Stimulated activated CD8-positive, alpha-beta memory T cell treated with anti-CD3 and anti-CD28 coated beads, Interleukin-7, amount 100 ng/mL, for 1 hour (primary cell): ENCODE measurements at regions not wholly inside any gene's neighbourhood (a gene's known extent, or its start where the extent isn't known, plus 50 kb on each side); places are given as distances from the start of the nearest gene placed in this dataset.

Experiments used
- DNase-seq, 2 donors: peaks; one replicate each; pipeline ENCODE4 v3.0.0-alpha.2; 2020; ENCODE audit warnings: low read depth in 2 of 2

DNA sequence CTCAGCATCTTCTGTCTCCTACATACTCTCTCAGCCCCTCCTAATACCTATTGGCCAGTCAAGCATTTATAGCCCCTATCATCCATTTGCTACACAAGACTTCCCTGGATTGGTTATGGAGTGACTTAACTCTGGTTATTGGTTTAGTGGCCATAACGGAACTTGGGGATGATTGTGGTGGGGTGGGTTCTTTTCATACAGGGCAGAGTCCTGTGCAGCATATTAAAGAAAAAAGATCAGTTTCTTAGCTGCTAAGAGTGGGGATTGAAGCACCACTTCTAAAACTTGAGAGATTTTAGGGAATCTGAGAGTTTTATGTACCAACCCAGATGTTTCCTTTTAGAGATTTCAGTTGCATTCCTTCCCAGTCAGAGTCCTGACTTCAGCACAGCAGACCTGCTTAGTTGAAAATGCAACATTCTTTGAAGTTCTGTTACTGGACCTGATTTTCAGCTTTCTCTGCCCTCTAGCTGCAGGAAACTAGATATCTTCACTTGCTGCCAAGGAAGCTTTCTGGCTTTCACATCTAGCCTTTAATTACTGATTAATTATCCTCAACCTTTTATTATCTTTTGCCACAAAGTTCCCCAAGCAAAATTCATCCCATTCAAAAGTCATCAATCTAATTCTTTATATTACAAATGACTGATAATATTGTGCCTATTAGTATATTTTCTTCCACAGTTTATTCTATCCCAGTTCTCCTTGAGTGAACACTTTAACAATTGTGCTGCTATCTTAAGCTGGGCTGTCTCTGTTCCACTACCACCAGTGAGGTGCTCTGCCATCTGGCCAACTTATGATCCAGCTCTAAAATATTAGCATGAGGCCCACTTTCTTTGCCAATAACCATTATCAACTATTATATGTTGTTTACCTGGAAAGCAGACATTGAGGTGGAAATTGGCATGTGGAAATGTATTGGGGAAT is 906.0 kb upstream of the ALCAM start:
- DNase-seq = no peak

DNA sequence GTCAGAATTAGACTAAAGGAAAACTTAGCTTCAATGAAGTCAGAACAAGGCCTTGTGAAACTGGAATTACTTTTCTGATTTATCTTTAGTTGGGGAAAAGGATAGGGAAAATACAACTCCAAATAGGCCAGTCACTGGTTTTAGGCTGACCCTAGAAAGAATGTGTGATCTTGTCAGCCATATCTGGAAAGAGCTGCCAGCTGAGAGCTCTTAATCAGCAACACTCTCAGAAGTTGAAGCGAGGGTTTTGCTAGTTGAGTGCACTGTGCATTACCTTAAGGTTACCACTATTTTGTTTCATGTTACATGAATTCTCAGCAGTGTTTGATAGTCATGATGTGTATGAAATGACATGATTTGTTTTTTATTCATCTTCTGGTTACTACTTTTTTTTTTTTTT is 905.3 kb upstream of the ALCAM start:
- no peak for DNase-seq

DNA sequence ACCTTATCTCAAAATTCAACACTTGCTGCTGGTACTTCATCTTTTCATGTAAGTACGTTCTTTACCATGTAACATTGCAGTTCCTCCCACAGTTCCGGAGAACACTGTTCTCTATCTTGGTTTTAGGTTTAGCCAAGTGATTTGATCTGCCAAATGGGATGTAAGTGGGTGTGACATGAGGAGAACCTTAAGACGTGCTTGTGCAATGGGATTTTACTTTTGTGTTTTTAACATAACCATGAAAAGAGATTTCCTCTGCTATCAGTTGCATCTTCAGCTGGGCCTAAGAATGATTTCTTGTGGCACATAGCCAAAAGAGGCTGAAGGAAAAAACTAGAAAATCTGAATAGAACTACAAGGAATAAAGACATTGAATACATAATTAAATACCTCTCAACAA is 894.5 kb upstream of the ALCAM start:
- DNase-seq = no peak

DNA sequence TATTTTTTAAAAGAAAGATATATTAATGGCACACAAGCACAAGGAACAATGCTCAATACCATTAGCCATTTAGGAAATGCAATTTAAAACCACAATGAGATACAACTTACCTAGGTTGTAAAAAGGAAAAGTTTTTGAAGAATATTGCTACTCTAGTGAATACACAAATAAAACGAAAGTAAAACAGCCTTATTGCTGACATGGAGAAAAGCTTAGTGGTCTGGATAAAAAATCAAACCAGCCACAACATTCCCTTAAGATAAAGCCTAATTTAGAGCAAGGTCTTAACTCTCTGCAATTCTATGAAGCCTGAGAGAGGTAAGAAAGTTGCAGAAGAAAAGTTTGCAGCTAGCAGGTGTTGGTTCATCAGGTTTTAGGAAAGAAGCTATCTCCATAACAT is 892.7 kb upstream of the ALCAM start:
- no peak for DNase-seq

DNA sequence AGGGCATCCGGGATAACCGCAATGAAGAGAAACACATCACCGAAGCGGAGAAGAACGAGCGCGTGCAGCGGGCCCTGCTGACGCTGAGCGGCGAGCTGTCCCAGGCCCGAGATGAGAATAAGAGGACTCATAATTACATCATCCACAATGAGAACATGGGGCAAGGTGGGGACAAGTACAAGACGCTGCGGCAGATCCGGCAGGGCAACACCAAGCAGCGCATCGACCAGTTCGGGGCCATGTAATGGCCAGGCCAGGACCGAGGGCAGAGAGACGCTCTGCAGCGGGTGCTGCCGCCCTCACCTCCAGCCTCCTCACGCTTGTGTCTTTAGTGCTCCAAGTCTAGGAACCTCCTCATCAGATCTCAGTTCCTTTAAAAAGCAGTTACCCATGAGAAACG is 863.7 kb upstream of the ALCAM start:
- DNase-seq = no peak

DNA sequence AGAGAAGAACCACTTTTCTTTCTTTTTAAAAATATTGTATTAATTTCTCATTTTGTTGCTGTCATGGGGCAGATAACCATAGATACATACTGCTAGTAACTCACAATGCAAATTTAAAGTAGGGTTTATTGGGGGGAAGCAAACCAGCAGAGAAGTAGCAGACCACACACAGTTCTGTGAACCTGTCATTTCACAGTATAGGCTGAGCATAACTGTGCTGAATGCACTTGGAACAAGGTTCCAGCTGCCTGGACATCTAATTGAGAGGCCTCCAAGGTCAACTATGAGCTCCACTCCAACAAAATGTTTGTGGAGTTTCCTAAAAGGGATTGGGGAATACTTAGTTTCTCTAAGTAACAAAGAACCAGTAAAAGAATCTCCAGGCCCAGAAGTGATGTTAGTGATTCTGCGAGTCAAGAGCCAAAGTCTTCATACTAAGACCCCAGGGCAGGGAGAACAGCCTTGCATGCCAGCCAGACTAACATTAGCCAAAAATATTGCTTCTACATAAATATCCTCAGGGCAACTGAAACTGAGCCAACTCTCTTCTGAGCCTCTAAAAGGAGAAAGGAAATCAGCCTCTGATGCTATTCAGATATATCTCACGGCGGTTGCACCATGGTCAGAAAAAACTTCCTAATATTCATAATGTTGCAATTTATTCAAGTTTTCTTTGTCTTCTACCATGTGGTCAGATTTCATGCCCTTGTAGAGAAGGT is 856.4 kb upstream of the ALCAM start:
- DNase-seq = no peak

DNA sequence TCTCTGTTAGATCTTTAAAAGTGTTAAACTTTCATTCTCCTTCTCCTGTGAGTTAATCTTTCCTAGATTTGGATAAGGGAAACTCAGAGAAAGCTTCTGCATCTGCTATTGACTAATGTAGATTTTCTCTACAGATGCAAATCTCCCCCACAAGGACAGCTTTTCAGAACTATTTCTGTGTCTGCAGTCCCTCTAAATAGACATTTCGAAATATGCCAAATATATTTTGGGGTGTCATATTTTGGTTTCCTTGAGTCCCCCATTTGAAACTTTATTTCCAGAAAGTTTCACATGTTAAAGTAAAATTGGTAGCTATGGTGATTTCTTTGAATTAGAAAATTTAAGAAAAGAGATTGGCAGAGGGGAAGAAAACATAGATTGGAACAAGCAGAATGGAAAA is 852.3 kb upstream of the ALCAM start:
- no peak for DNase-seq

DNA sequence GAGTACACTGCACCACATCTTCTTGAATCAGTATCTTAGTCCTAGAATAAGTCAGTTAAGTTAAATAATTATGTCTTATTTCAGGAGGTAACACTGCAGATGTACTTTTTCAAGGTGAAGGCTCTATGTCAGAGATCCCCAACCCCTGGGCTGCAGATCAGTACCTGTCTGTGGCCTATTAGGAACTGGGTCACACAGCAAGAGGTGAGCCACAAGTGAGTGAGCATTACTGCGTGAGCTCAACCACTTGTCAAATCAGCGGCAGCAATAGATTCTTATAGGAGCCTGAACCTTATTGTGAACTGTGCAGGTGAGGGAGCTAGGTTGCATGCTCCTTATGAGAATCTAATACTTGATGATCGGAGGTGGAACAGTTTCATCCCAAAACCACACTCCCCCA is 851.9 kb upstream of the ALCAM start:
- DNase-seq = no peak

DNA sequence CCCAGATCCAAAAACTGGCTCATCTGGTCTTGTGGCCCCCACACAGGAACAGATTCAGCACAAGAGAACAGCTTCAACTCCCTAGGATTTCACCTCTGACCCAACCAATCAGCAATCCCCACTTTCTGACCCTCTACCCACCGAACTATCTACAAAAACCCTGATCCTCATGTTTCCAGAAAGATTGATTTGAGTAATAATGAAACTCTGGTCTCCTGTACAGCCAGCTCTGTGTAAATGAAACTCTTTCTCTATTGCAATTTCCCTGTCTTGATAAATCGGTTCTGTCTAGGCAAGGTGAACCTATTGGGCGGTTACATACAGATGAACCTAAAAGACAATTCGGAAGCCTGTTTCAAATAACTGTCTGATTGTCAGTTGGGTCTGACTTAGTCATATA is 847.6 kb upstream of the ALCAM start:
- DNase-seq = no peak

DNA sequence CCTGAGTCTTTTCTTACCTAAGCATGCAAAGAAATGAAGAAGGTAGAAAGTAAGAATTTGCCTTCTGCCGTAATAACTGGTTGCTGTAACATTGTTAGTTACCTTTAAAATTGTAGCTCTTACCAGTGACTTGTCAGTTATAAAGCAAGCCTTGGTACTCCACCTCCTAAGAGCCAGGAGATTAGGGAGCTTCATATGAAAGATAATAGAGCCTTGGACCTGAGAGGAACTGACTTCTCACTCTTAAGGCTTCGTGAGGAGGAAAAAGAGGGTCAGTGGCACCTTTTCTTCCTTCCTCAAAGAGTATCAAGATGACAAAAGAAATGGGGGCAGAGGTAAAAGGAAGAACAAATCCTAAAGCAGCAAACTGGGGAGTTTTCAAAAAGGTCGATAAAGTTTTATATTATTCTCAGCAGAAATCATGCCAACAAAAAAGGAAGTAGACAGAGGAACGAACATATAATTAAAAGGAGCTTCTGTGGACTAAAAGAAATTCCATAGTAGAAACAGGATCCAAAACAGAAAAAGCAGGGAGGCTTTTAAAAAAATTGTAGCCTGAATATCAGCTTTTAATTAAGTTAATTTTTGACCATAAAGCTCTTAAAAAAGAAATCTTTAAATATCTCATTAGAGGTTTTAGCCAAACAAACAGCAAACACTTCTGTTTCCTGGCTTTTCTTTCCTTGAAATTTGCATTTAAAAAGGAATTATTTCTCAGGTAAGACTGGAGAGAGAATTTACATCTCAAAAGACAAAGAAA is 847.1 kb upstream of the ALCAM start:
- no peak for DNase-seq

DNA sequence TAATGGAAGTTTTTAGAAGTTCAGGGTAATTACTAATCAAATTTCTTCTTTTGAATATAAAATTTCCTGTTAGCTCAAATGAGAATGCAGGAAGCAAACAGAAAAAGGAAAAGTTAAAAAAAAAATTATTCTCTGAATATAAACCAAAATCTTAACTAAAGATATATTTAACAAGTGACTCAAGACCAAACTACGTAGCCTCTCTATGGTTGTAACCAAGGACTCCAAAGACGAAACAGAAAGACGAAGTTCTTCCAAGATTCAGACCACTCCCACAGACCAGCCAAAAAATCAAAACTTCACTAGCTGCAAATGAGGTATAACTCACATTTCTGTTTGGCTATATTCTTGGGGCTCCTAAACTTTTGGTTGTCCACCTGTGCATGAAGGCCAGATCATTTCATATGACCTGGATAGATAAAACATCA is 846.5 kb upstream of the ALCAM start:
- no peak for DNase-seq

DNA sequence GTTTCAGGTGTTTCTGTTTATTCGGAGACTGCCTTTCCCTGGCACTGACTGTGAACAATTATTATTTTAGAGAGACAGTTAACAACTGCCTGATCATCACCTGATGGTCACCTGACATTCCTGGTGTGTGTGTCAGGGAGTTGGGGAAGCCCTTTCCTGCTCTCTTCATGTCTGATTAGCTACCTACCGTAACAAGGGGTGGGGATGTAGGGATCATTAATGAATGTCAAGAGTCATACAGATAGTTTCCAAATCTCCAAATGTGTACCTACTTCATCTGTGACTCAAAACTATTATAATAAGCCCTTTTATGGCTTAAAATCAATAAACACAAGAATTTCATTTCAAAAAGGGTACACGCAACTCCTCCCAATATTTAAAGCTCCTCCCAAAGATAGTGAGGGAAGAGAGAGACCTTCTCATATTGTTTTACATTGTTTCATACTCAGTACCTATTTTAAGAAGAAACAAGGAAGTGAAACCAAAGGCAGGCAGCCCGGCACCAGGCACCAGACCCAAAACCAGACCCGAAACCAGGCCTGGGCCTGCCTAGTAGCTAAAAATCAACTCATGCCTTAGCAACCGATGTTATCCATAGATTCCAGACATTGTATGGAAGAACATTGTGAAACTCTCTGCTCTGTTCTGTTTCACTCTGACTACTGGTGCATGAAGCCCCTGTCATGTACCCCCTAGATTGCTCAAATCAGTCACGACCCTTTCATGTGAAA is 844.9 kb upstream of the ALCAM start:
- DNase-seq = no peak

DNA sequence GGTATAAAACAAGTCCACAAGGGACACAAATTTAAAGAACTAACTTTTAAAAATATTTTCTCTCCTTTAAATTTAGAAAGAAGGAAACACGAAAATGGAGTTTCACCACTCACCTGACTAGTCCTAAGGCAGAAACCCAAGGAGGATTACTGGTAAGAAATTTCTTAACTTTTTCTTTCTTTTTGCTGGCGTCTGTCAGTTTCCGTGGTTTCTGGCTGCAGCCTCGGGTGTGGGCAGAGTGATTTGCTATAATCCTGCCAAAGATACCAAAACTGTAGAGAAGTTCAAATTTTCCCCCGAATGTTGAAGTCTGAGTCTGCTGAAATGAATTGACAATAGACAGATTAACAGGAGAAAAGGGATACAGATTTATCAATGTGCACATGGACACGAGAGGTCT is 843.6 kb upstream of the ALCAM start:
- no peak for DNase-seq

DNA sequence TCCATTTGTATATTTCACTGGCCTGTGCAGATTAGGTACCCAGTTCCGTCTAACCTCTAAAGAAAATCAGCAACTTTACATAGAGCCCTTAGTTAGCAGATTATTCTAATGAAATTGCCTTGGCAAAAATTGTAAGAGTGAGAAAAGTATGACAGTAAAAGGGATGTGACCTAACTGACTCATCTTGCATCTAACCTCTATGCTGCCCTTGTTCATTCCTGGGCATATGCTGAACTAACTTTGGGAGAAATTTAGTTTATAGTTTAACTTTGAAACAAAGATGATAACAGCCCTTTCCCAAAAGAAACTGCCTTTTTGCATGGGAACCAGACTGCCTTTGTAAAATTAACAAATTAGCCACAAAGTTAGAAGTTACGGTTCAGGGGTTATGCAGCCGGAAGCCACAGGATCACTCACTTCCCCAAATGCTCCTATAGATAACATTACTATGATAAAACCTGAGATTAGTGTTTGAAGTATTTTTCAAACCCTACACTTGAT is 839.8 kb upstream of the ALCAM start:
- DNase-seq = no peak

DNA sequence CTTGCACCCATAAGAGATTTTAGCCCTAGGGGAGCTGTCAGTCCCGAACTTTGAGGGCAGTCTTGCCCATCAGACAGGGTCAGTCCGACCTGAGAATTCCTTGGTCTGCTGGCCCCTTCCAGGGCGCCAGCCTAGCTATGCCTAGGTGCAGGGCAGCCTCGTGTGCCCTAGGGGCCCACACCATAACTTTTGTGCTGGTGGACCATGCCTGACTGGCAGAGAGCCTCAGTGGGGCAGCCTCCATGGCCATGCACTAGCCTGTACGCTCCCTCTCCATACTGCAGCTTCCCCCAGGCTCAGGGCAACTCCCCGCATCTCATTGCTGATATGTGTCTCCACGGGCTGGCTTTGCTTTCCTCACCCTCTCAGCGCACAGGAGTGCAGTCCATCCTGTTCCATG is 835.8 kb upstream of the ALCAM start:
- no peak for DNase-seq

DNA sequence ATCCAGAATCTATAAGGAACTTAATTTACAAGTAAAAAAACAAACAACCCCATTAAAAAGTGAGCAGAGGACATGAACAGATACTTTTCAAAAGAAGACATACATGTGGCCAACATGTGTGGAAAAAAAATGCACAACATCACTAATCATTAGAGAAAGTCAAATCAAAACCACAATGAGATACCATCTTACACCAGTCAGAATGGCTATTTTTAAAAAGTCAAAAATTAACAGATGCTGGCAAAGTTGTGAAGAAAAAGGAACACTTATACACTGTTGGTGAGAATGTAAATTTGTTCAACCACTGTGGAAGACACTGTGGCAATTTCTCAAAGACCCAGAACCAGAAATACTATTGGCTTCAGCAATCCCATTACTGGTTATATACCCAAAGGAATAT is 830.0 kb upstream of the ALCAM start:
- DNase-seq = no peak

DNA sequence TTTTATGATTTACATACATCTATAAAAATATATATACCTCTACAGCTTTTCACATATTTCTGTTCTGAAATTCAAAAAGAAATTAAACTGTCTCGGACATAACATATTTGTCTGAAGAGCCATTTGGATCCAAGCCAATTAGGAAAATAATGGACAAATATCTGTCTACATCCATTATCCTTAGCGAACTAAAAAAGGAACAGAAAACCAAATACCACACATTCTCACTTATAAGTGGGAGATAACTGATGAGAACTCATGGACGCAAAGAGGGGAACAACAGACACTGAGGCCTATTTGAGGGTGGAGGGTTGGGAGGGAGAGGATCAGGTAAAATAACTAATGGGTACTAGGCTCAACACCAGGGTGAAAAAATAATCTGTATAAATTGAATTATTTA is 829.4 kb upstream of the ALCAM start:
- DNase-seq = no peak

DNA sequence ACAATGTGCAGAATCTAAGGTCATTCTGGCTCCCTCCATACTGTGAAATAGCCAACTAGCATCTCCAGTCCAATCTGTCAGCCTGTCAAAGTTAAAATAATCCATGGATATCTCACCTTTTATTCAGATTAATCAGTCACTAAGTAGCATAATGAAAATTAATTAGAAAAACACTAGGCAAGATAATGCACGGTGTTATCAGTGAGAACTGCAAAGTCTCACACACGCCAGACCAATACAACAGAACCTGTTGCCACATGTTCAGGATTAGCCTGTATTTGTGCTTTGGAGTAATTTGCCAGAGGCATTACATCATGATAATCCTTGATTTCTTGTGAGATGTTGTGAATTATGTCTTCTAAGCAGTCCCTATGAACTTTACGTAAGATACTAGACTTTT is 820.4 kb upstream of the ALCAM start:
- no peak for DNase-seq

DNA sequence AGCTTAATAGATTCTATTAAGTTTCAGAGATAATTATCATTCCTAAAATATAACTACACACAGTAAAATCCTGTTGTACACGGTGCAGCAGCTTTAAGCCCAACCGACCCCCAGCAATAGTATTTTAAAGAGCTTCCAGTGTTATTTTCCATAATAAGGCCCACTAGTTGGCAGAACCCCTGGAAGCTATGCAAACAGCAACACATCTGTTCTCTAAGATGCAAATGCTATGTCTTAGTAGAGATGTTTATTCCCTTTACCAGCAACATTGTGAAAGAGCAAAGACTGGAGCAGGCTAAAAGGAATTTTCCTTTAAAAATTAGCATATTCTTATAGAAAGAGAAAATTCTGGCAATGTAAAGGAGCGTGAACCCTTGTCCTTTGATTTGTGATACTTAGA is 819.7 kb upstream of the ALCAM start:
- no peak for DNase-seq

DNA sequence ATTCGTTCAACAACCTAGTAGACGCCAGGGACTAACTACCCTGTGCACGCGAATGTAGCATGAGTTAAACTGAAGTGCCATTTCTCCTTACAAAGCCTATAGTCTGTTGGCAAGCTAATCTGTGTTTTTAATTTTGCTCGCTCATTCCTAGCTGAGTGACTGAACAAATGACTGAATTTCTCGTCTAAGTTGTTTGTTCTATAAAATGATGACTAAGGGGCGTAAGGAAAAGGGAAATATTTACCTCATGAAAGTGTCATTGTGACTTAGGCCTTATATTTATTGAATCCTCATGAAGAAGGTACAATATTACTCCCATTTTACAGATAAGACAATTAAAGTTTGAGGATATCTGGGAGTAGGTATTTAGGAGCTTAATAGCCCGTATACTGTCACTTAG is 818.3 kb upstream of the ALCAM start:
- no peak for DNase-seq

DNA sequence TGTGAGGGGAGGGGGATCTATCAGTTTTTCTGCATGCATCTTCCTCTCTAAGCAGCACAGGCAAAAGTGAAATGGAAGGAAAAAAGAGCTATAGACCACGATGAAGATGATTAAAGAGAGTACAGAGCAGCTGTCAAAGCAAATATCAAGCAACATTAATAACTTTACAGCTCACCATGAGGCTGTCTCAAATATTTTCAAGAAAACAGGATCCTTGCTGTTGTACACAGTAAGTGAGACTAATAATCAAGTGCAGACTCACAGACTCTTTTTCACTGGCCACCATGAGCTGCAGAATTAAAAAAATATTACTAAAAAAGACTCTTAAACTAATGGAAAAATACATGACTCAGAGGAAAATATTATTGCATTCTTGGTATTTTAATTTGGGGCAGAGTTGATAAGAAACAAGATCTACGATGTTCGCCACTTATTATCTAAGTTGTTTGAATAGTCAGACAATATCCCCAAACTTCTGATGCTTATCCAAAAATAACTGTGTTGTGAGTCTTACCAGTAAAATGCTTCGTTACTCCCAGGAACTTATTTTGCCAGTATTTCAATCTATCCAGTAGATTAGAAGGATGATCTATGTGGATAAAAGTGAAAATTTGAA is 817.5 kb upstream of the ALCAM start:
- no peak for DNase-seq
